SK-N-SH treated with all-trans-retinoic acid at 6 μM for 48 hours (cell line): ENCODE measurements at regions not wholly inside any gene's neighbourhood (a gene's known extent, or its start where the extent isn't known, plus 50 kb on each side); places are given as distances from the start of the nearest gene placed in this dataset.

Experiments
- ATAC-seq: fragments of 200-7000 bp; cut with Tn5 transposase; 3 replicates; pipeline ENCODE4 v1.9.1; 2020; ENCODE audit warnings: mild to moderate bottlenecking, moderate library complexity
- ARNTL ChIP-seq: fragments of 450-650 bp; formaldehyde crosslinking; IDR thresholded peaks from 2 replicates; pipeline ENCODE4 v1.5.0; 2020; ENCODE audit warnings: low read depth, mild to moderate bottlenecking, moderate library complexity, borderline replicate concordance
- BACH2 ChIP-seq: fragments of 250-450 bp; sonication (Bioruptor Pico); IDR thresholded peaks from 2 replicates; pipeline ENCODE4 v1.9.0; 2021; ENCODE audit warnings: mild to moderate bottlenecking, borderline replicate concordance
- CREB5 ChIP-seq: fragments of 250-450 bp; sonication (Bioruptor Pico); IDR thresholded peaks from 2 replicates; pipeline ENCODE4 v1.5.1; 2020; ENCODE audit warnings: low read depth, mild to moderate bottlenecking, moderate library complexity
- CSDC2 ChIP-seq: fragments of 250-450 bp; sonication (Bioruptor Pico); IDR thresholded peaks from 2 replicates; pipeline ENCODE4 v1.5.0; 2020; ENCODE audit warnings: mild to moderate bottlenecking, moderate library complexity
- ESRRG ChIP-seq: fragments of 250-450 bp; sonication (Bioruptor Pico); IDR thresholded peaks from 2 replicates; pipeline ENCODE4 v1.6.1; 2021; ENCODE audit warnings: mild to moderate bottlenecking
- GLIS3 ChIP-seq: fragments of 250-450 bp; sonication (Bioruptor Pico); IDR thresholded peaks from 2 replicates; pipeline ENCODE4 v1.5.0; 2020; ENCODE audit warnings: mild to moderate bottlenecking, moderate library complexity
- ISL1 ChIP-seq: fragments of 250-450 bp; sonication (Bioruptor Pico); IDR thresholded peaks from 2 replicates; pipeline ENCODE4 v2.1.2; 2022; ENCODE audit warnings: mild to moderate bottlenecking, moderate library complexity
- OSR1 ChIP-seq: fragments of 250-450 bp; sonication (Bioruptor Pico); IDR thresholded peaks from 2 replicates; pipeline ENCODE4 v1.8.0; 2022; ENCODE audit warnings: moderate library complexity, mild to moderate bottlenecking, inconsistent platforms
- POU6F1 ChIP-seq: fragments of 250-450 bp; sonication (Bioruptor Pico); IDR thresholded peaks from 2 replicates; pipeline ENCODE4 v1.8.0; 2021; ENCODE audit warnings: low read depth, mild to moderate bottlenecking, moderate library complexity, borderline replicate concordance
- RARB ChIP-seq: fragments of 250-450 bp; sonication (Bioruptor Pico); IDR thresholded peaks from 2 replicates; pipeline ENCODE4 v1.8.0; 2021; ENCODE audit warnings: mild to moderate bottlenecking, moderate library complexity
- SNAI2 ChIP-seq: fragments of 250-450 bp; sonication (Bioruptor Pico); IDR thresholded peaks from 2 replicates; pipeline ENCODE4 v1.5.0; 2020; ENCODE audit warnings: mild to moderate bottlenecking, moderate library complexity
- TCF4 ChIP-seq: fragments of 250-450 bp; sonication (Bioruptor Pico); IDR thresholded peaks from 2 replicates; pipeline ENCODE4 v1.8.0; 2021; ENCODE audit warnings: mild to moderate bottlenecking, moderate library complexity, borderline replicate concordance
- TOX ChIP-seq: fragments of 250-450 bp; sonication (Bioruptor Pico); IDR thresholded peaks from 2 replicates; pipeline ENCODE4 v1.8.0; 2021; ENCODE audit warnings: mild to moderate bottlenecking, moderate library complexity, borderline replicate concordance
- ZC3H10 ChIP-seq: fragments of 250-450 bp; sonication (Bioruptor Pico); IDR thresholded peaks from 2 replicates; pipeline ENCODE4 v1.5.1; 2021; ENCODE audit warnings: mild to moderate bottlenecking, moderate library complexity
- ZFP3 ChIP-seq: fragments of 250-450 bp; sonication (Bioruptor Pico); IDR thresholded peaks from 2 replicates; pipeline ENCODE4 v1.5.0; 2020; ENCODE audit warnings: mild to moderate bottlenecking, moderate library complexity
- ZFP30 ChIP-seq: fragments of 450-650 bp; formaldehyde crosslinking; IDR thresholded peaks from 2 replicates; pipeline ENCODE4 v1.5.0; 2022; ENCODE audit warnings: mild to moderate bottlenecking, moderate library complexity
- ZNF565 ChIP-seq: fragments of 450-650 bp; formaldehyde crosslinking; conservative IDR thresholded peaks from 2 replicates; pipeline ENCODE4 v1.5.0; 2020; ENCODE audit warnings: low read depth, mild to moderate bottlenecking, moderate library complexity
- ZNF70 ChIP-seq: fragments of 450-650 bp; formaldehyde crosslinking; IDR thresholded peaks from 2 replicates; pipeline ENCODE4 v1.5.0; 2020; ENCODE audit warnings: mild to moderate bottlenecking, moderate library complexity
- ZNF8 ChIP-seq: fragments of 450-650 bp; formaldehyde crosslinking; IDR thresholded peaks from 2 replicates; pipeline ENCODE4 v1.5.0; 2020; ENCODE audit warnings: mild to moderate bottlenecking, moderate library complexity
- TF ChIP-seq, protein P1 (sequence below): fragments of 250-450 bp; sonication (Bioruptor Pico); IDR thresholded peaks from 2 replicates; pipeline ENCODE4 v1.5.1; 2021; ENCODE audit warnings: mild to moderate bottlenecking, moderate library complexity
- TF ChIP-seq, protein P2 (sequence below): fragments of 250-450 bp; sonication (Bioruptor Pico); IDR thresholded peaks from 2 replicates; pipeline ENCODE4 v1.5.0; 2020; ENCODE audit warnings: mild to moderate bottlenecking, moderate library complexity

- TF ChIP-seq OSR1 (CRISPR knock-in tag) (no peak), ZNF565 (no peak), ZFP3 (no peak), GLIS3 (CRISPR knock-in tag) (no peak)
- TF ChIP-seq, all 23 proteins: peak for 0
Observed at GRCh38 chr16:86635176-86635876, 57.0 kb downstream of the FOXL1 start.

DNA sequence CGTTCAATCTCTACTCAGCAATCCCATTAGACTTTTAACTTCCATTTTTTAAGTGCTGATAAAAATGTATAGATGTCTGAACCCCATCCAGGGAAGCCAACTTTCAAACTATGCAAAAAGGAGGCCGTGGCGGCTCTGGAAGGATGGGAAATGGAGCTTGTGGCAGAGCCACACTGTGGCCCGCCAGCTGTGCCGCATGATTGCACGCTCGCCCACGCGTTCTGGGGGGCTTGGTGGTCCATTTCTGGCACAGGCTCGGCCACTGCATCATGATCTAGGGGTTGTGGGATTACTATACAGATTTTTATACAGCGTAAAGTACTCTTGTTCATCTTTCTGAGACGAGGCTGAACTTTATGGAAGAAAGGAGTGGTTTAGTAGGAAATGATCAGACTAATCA, 57.6 kb downstream of the FOXL1 start:
- no peak for TF ChIP-seq BACH2
- TF ChIP-seq ZNF565, result no peak
- no peak for TF ChIP-seq ZFP3
- no peak for TF ChIP-seq ARNTL (CRISPR knock-in tag)
- TF ChIP-seq ZC3H10 (CRISPR knock-in tag), result no peak
- TF ChIP-seq TCF4 (CRISPR knock-in tag), result no peak
- TF ChIP-seq, protein P1, sequence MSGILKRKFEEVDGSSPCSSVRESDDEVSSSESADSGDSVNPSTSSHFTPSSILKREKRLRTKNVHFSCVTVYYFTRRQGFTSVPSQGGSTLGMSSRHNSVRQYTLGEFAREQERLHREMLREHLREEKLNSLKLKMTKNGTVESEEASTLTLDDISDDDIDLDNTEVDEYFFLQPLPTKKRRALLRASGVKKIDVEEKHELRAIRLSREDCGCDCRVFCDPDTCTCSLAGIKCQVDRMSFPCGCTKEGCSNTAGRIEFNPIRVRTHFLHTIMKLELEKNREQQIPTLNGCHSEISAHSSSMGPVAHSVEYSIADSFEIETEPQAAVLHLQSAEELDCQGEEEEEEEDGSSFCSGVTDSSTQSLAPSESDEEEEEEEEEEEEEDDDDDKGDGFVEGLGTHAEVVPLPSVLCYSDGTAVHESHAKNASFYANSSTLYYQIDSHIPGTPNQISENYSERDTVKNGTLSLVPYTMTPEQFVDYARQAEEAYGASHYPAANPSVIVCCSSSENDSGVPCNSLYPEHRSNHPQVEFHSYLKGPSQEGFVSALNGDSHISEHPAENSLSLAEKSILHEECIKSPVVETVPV, result no peak
- TF ChIP-seq CREB5 (CRISPR knock-in tag), result no peak
- TF ChIP-seq TOX (CRISPR knock-in tag), result no peak
- no peak for TF ChIP-seq GLIS3 (CRISPR knock-in tag)
- TF ChIP-seq ESRRG (CRISPR knock-in tag), result no peak
- TF ChIP-seq ZNF70 (CRISPR knock-in tag), result no peak
- no peak for TF ChIP-seq RARB
- no peak for TF ChIP-seq SNAI2
- no peak for TF ChIP-seq ZFP30
- TF ChIP-seq POU6F1 (CRISPR knock-in tag), result no peak
- ATAC-seq, result no peak

More at GRCh38 chr16:86635176-86635876, 57.0 kb downstream of the FOXL1 start:
- peak; percentile 31 for ATAC-seq

GRCh38 chr16:86637744-86638143, 59.4 kb downstream of the FOXL1 start:
- TF ChIP-seq ZNF565, result no peak
- no peak for TF ChIP-seq ZNF8 (CRISPR knock-in tag)
- no peak for TF ChIP-seq OSR1 (CRISPR knock-in tag)
- TF ChIP-seq TOX (CRISPR knock-in tag), result no peak
- TF ChIP-seq RARB, result no peak
- TF ChIP-seq, protein P2, sequence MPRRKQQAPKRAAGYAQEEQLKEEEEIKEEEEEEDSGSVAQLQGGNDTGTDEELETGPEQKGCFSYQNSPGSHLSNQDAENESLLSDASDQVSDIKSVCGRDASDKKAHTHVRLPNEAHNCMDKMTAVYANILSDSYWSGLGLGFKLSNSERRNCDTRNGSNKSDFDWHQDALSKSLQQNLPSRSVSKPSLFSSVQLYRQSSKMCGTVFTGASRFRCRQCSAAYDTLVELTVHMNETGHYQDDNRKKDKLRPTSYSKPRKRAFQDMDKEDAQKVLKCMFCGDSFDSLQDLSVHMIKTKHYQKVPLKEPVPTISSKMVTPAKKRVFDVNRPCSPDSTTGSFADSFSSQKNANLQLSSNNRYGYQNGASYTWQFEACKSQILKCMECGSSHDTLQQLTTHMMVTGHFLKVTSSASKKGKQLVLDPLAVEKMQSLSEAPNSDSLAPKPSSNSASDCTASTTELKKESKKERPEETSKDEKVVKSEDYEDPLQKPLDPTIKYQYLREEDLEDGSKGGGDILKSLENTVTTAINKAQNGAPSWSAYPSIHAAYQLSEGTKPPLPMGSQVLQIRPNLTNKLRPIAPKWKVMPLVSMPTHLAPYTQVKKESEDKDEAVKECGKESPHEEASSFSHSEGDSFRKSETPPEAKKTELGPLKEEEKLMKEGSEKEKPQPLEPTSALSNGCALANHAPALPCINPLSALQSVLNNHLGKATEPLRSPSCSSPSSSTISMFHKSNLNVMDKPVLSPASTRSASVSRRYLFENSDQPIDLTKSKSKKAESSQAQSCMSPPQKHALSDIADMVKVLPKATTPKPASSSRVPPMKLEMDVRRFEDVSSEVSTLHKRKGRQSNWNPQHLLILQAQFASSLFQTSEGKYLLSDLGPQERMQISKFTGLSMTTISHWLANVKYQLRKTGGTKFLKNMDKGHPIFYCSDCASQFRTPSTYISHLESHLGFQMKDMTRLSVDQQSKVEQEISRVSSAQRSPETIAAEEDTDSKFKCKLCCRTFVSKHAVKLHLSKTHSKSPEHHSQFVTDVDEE (CRISPR knock-in tag), result no peak
- TF ChIP-seq CSDC2, result no peak
- TF ChIP-seq, protein P1, result no peak
- ATAC-seq, result no peak

DNA sequence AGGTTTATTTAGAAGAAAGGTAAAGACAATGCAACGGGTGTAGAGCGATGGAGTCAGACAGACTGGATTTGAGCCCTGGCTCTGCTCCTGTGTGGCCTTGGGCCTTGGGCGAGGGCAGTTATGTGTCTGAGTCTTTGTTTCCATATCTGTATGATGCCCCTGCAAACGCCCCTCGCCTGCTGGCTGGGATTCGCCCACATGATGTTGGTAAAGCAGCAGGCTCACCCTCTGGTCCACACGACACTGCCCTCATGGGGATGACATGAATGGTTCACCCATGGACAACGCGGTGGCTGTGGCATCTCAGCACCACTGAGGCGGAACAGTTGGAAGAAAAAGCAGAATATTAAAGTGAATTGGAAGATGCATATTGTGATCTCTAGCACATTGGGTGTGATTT, 60.3 kb downstream of the FOXL1 start:
- TF ChIP-seq CSDC2 (no peak), SNAI2 (no peak), OSR1 (CRISPR knock-in tag) (no peak), ISL1 (CRISPR knock-in tag) (no peak)
- TF ChIP-seq, all 23 proteins: peak for 0
- no peak for ATAC-seq
